ENCODE measurements at regions not wholly inside any gene's neighbourhood (a gene's known extent, or its start where the extent isn't known, plus 50 kb on each side); places are given as distances from the start of the nearest gene placed in this dataset.

DNA sequence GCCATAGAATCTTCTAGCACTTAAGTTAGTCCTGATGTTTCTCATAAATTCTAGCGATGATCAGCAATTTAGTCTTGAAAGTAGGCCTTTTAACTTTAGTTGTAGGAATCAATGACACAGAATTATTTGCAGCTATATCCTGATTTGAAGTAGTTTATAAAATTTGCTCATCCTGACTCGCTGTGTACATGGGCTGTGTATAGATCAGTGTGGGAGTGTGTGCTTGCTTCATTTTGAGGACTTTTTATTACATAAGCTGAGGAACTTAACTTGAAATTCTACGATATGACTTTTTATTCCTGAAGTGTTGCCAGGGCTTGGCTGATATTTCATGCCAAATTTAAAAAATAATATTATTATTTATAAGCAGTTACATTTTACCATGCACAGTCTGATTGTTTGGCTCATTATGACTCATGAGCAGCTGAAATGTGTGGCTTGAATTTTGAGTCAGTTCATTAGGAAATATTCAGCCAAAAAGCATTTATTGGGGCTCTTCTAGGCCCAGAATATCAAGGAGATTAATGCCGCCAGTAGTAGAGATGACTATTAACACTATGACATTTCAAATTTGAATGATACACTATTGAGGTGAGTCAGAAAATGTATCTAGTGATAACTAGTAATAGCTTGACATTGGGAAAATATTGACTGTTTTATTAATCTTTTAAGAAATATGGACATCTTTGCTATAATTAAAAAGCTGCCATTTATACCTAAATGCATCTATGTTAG is 128.9 kb upstream of the LIMCH1 start:
- Histone ChIP-seq H3K4me3 (no peak overlapping the region), H3K36me3 (no peaks in the 10 kb centered on the region), H3K4me1 (peaks cover 71% of the 10 kb centered on the region), H3K27me3 (ENCODE audit: low read depth) (no peaks in the 10 kb centered on the region), H3K27ac (replicated peaks) (no peak overlapping the region), H3K9me3 (replicated peaks) (no peaks in the 10 kb centered on the region)
- TF ChIP-seq, protein P1, sequence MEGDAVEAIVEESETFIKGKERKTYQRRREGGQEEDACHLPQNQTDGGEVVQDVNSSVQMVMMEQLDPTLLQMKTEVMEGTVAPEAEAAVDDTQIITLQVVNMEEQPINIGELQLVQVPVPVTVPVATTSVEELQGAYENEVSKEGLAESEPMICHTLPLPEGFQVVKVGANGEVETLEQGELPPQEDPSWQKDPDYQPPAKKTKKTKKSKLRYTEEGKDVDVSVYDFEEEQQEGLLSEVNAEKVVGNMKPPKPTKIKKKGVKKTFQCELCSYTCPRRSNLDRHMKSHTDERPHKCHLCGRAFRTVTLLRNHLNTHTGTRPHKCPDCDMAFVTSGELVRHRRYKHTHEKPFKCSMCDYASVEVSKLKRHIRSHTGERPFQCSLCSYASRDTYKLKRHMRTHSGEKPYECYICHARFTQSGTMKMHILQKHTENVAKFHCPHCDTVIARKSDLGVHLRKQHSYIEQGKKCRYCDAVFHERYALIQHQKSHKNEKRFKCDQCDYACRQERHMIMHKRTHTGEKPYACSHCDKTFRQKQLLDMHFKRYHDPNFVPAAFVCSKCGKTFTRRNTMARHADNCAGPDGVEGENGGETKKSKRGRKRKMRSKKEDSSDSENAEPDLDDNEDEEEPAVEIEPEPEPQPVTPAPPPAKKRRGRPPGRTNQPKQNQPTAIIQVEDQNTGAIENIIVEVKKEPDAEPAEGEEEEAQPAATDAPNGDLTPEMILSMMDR (IDR thresholded peaks at IDR 0.05; ENCODE audit: borderline replicate concordance), result no peak
- intact Hi-C loops (cut with micrococcal nuclease), result no loop called here
- DNase-seq, result no peak

DNA sequence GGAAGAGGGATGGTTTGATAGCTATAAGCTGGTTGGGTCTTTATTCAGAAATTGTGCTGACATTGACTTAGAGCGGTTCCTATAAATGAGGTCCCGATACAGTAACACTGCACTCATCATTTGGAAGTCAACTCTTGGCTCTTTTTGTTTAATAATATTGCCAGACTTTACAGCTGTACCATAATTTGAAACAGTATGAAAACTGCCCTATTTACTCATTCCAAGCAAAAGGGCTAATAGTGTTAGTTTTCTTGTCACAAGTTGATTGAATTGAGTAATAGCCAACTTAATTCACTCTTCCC is 128.4 kb upstream of the LIMCH1 start:
- Histone ChIP-seq H3K4me3 (no peak overlapping the region), H3K27me3 (ENCODE audit: low read depth) (no peaks in the 10 kb centered on the region), H3K4me1 (peaks cover 72% of the 10 kb centered on the region), H3K36me3 (no peaks in the 10 kb centered on the region), H3K27ac (replicated peaks) (no peak overlapping the region), H3K9me3 (replicated peaks) (no peaks in the 10 kb centered on the region)
- intact Hi-C loops (cut with micrococcal nuclease), result no loop called here
- TF ChIP-seq, protein P1 (IDR thresholded peaks at IDR 0.05; ENCODE audit: borderline replicate concordance), result no peak
- no peak for DNase-seq

DNA sequence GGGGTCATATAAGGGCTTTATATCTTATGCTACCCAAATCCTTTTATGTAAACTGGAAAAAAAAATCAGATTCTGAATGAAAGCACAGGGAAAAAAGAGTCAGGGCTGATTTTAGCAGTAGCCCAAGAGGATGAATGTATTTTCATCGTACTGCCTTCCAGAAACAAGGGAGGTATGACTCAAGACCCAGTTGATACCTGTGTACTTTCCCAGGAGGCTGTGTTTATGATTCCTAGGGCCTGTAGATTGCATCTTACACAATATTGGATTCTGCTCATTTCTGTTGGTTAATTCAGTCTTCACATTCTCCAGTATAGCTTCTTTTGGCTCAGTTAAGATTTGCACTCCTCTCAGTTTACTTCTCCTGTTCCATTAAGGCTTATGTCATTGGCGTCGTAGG is 127.9 kb upstream of the LIMCH1 start:
- Histone ChIP-seq H3K4me1 (peaks cover 72% of the 10 kb centered on the region), H3K27ac (replicated peaks) (no peak overlapping the region), H3K9me3 (replicated peaks) (no peaks in the 10 kb centered on the region), H3K27me3 (ENCODE audit: low read depth) (no peaks in the 10 kb centered on the region), H3K36me3 (no peaks in the 10 kb centered on the region), H3K4me3 (no peak overlapping the region)
- no peak for DNase-seq
- intact Hi-C loops (cut with micrococcal nuclease), result no loop called here
- TF ChIP-seq, protein P1 (IDR thresholded peaks at IDR 0.05; ENCODE audit: borderline replicate concordance), result no peak

DNA sequence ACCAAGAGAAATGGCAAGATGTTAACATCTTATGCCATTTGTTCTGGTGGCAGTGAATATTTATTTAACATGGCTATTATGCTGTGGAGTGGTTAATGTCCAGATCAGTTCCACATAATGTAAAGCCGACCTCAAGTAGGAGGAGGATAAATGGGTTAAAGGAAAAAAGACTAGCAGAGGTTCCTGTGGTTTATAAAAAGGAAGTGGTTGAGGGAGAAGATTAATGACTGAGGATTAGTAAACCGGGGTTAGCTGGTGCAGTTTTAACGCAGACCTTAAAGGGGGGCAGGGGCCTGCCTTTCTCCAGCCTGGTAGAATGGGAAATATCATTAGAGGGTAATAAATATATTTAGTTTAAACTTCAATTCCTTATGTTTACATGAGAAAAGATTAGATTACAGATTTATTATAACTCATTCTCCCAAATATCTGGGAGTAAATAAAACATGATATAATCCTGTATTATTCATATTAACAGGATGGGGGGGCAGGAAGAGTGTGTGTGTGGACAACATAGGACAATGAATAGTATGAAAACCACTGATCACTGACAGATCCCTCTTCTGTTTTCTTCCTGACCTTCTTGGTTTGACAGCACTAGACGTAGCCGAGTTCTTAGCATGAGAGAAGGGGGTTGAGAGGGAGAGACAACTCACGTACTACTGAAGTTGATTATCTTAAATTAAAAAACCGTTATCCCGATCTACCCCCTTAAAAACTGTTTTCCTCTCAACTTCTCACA is 124.1 kb upstream of the LIMCH1 start:
- TF ChIP-seq, protein P1 (IDR thresholded peaks at IDR 0.05; ENCODE audit: borderline replicate concordance), result no peak
- no peak for DNase-seq
- H3K27ac ChIP-seq (replicated peaks), result no peak overlapping the region
- peaks cover 81% of the 10 kb centered on the region for H3K4me1 ChIP-seq
- H3K27me3 ChIP-seq (ENCODE audit: low read depth), result no peaks in the 10 kb centered on the region
- no peak overlapping the region for H3K4me3 ChIP-seq
- no peaks in the 10 kb centered on the region for H3K9me3 ChIP-seq (replicated peaks)
- no peaks in the 10 kb centered on the region for H3K36me3 ChIP-seq
- intact Hi-C loops (cut with micrococcal nuclease), result no loop called here

DNA sequence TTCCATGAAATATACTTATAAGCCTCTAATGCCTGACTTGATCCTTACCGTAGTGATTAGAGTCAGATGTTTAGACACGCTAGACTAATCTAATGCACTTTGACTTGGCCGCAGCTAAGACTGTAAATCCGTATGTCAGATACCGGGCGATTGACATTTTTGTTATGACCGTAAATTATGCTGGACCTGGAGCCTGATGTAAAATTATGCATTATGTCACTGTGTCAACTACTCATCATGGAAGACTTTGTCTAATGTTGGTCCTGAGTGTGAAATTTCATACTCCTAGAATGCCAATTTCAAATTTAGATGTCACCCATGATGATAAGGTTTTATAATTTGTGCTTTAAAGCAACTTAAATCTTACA is 123.6 kb upstream of the LIMCH1 start:
- Histone ChIP-seq H3K36me3 (no peaks in the 10 kb centered on the region), H3K4me3 (no peak overlapping the region), H3K9me3 (replicated peaks) (no peaks in the 10 kb centered on the region), H3K4me1 (peaks cover 81% of the 10 kb centered on the region), H3K27me3 (ENCODE audit: low read depth) (no peaks in the 10 kb centered on the region), H3K27ac (replicated peaks) (no peak overlapping the region)
- TF ChIP-seq, protein P1 (IDR thresholded peaks at IDR 0.05; ENCODE audit: borderline replicate concordance), result no peak
- intact Hi-C loops (cut with micrococcal nuclease), result no loop called here
- DNase-seq, result no peak

All from left ventricle myocardium inferior (tissue), 1 donor.